Tibial nerve (tissue), 4 donors: ENCODE measurements at regions not wholly inside any gene's neighbourhood (a gene's known extent, or its start where the extent isn't known, plus 50 kb on each side); places are given as distances from the start of the nearest gene placed in this dataset.

Experiments
- EP300 ChIP-seq, 2 donors: sonication (generic); formaldehyde crosslinking; IDR thresholded peaks; one replicate each; pipeline ENCODE4 v1.6.1; 2017; ENCODE audit warnings: antibody characterized with exemption in 2 of 2, mild to moderate bottlenecking in 1 of 2
- POLR2A ChIP-seq, 2 donors: fragments of 450-650 bp; IDR thresholded peaks; one replicate each; pipeline ENCODE4 v1.6.1; 2017; ENCODE audit warnings: antibody characterized with exemption in 2 of 2, mild to moderate bottlenecking in 2 of 2, moderate library complexity in 2 of 2
- TF ChIP-seq, protein P1 (sequence below), 5 experiments: fragments of 200-600 bp in 3 of 5; fragments of 450-650 bp in 2 of 5; sonication (generic) in 3 of 5; IDR thresholded peaks; one replicate each; pipeline ENCODE4 v1.5.1; 2016 to 2019; ENCODE audit warnings: antibody characterized with exemption in 5 of 5, mild to moderate bottlenecking in 3 of 5, moderate library complexity in 2 of 5

DNA sequence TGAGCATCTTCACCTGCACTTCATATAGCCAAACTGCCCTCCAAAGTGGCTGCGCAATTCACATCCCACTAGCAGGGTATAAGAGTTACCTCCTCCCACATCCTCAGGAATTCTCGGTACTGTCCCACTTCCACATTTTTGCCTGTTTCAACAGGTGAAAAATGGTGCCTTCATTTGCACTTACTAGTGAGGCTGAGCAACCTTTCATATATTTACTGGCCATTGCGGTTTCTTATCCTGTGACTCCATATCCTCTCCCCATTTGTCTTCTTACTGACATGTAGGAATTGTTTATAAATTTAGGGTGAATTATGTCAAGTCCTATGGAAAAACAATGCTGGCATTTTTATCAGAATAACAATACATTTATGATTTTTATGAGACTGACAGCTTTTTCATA, 61.9 kb downstream of the NIBAN1 start:
- TF ChIP-seq, protein P1, sequence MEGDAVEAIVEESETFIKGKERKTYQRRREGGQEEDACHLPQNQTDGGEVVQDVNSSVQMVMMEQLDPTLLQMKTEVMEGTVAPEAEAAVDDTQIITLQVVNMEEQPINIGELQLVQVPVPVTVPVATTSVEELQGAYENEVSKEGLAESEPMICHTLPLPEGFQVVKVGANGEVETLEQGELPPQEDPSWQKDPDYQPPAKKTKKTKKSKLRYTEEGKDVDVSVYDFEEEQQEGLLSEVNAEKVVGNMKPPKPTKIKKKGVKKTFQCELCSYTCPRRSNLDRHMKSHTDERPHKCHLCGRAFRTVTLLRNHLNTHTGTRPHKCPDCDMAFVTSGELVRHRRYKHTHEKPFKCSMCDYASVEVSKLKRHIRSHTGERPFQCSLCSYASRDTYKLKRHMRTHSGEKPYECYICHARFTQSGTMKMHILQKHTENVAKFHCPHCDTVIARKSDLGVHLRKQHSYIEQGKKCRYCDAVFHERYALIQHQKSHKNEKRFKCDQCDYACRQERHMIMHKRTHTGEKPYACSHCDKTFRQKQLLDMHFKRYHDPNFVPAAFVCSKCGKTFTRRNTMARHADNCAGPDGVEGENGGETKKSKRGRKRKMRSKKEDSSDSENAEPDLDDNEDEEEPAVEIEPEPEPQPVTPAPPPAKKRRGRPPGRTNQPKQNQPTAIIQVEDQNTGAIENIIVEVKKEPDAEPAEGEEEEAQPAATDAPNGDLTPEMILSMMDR (IDR thresholded peaks at IDR 0.05), result no peak
- TF ChIP-seq EP300 (IDR thresholded peaks at IDR 0.05), result no peak
- TF ChIP-seq POLR2A (IDR thresholded peaks at IDR 0.05), result no peak
